ENCODE measurements at regions not wholly inside any gene's neighbourhood (a gene's known extent, or its start where the extent isn't known, plus 50 kb on each side); places are given as distances from the start of the nearest gene placed in this dataset.

- TF ChIP-seq, protein P1, sequence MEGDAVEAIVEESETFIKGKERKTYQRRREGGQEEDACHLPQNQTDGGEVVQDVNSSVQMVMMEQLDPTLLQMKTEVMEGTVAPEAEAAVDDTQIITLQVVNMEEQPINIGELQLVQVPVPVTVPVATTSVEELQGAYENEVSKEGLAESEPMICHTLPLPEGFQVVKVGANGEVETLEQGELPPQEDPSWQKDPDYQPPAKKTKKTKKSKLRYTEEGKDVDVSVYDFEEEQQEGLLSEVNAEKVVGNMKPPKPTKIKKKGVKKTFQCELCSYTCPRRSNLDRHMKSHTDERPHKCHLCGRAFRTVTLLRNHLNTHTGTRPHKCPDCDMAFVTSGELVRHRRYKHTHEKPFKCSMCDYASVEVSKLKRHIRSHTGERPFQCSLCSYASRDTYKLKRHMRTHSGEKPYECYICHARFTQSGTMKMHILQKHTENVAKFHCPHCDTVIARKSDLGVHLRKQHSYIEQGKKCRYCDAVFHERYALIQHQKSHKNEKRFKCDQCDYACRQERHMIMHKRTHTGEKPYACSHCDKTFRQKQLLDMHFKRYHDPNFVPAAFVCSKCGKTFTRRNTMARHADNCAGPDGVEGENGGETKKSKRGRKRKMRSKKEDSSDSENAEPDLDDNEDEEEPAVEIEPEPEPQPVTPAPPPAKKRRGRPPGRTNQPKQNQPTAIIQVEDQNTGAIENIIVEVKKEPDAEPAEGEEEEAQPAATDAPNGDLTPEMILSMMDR (IDR thresholded peaks at IDR 0.05; ENCODE audit: low read depth, low read length, missing control alignments), result no peak
- H3K4me3 ChIP-seq (replicated peaks; ENCODE audit: low read depth, low read length), result no peak overlapping the region
- no peak for DNase-seq (ENCODE audit: extremely low read depth, low read depth)
Observed at GRCh38 chr16:74232806-74233465, 63.7 kb upstream of the PSMD7 start.

DNA sequence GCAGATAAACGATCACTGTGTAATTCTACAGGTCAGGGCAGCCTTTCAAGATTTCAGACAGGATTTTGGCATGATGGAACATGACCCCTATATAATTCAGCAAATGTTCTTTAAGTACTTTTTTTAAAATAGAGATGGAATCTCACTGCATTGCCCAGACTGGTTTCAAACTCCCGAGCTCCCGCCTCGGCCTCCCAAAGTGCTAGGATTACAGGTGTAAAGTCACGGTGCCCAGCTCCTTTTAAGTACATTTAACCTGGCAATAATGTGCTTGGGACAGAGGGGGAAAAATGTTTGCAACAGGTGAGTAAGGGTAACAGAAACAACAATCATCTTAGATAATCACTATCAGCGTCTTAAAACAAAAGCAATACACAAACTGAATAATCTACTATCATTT lies 66.5 kb upstream of the PSMD7 start:
- TF ChIP-seq, protein P1 (IDR thresholded peaks at IDR 0.05; ENCODE audit: low read depth, low read length, missing control alignments), result no peak
- no peak for DNase-seq (ENCODE audit: extremely low read depth, low read depth)
- no peak overlapping the region for H3K4me3 ChIP-seq (replicated peaks; ENCODE audit: low read depth, low read length)

DNA sequence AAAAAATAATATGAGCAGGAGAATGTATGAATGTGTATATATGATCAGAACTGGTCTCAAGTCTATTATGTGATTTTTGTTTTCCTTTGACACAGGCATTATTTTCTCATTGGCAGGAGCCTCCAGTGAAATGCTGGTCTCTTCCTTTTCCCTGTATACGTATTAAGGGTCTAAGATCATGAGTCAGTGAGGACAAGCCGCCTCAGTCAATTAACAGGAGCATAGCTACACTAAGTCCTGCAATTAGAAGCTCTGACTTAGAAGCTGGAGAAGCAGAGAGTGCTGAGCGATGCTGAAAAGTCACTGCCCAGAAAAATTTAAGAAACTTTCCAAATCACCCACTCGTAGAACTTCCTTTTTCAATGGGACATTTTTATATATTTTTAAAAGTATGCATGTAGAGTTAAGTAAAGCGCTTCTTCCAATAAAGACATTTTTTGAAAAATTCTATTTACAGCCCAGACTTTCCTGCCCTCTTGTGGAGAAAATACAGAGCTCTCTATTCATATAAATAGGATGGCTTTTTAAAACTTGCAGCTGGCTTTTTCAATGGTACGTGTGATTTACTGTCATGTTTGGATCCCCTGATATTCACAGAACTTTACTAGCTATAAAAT lies 70.2 kb upstream of the PSMD7 start:
- no peak for DNase-seq (ENCODE audit: extremely low read depth, low read depth)
- no peak overlapping the region for H3K4me3 ChIP-seq (replicated peaks; ENCODE audit: low read depth, low read length)
- TF ChIP-seq, protein P1 (IDR thresholded peaks at IDR 0.05; ENCODE audit: low read depth, low read length, missing control alignments), result peak; percentile 54

- TF ChIP-seq, protein P1 (IDR thresholded peaks at IDR 0.05; ENCODE audit: low read depth, low read length, missing control alignments), result no peak
- DNase-seq (ENCODE audit: extremely low read depth, low read depth), result no peak
- no peak overlapping the region for H3K4me3 ChIP-seq (replicated peaks; ENCODE audit: low read depth, low read length)
Observed at GRCh38 chr16:74224828-74225612, 71.6 kb upstream of the PSMD7 start.

- DNase-seq (ENCODE audit: extremely low read depth, low read depth), result no peak
- H3K4me3 ChIP-seq (replicated peaks; ENCODE audit: low read depth, low read length), result no peak overlapping the region
- TF ChIP-seq, protein P1 (IDR thresholded peaks at IDR 0.05; ENCODE audit: low read depth, low read length, missing control alignments), result no peak
Observed at GRCh38 chr16:74221828-74222227, 74.8 kb upstream of the PSMD7 start.

GRCh38 chr16:74219706-74220105 lies 76.9 kb upstream of the PSMD7 start:
- TF ChIP-seq, protein P1 (IDR thresholded peaks at IDR 0.05; ENCODE audit: low read depth, low read length, missing control alignments), result no peak
- H3K4me3 ChIP-seq (replicated peaks; ENCODE audit: low read depth, low read length), result no peak overlapping the region
- no peak for DNase-seq (ENCODE audit: extremely low read depth, low read depth)

Data from HFF-Myc (cell line).